Lower leg skin (tissue), 3 donors: ENCODE measurements at regions not wholly inside any gene's neighbourhood (a gene's known extent, or its start where the extent isn't known, plus 50 kb on each side); places are given as distances from the start of the nearest gene placed in this dataset.

Experiments
- POLR2A ChIP-seq, 2 donors: fragments of 450-650 bp; IDR thresholded peaks; one replicate each; pipeline ENCODE4 v1.6.1; 2016 to 2017; ENCODE audit warnings: antibody characterized with exemption in 2 of 2, mild to moderate bottlenecking in 1 of 2, moderate library complexity in 1 of 2
- TF ChIP-seq, protein P1 (sequence below), 3 donors: fragments of 450-650 bp; IDR thresholded peaks; one replicate each; pipeline ENCODE4 v1.5.1; 2016; ENCODE audit warnings: antibody characterized with exemption in 3 of 3, mild to moderate bottlenecking in 3 of 3, moderate library complexity in 2 of 3

DNA sequence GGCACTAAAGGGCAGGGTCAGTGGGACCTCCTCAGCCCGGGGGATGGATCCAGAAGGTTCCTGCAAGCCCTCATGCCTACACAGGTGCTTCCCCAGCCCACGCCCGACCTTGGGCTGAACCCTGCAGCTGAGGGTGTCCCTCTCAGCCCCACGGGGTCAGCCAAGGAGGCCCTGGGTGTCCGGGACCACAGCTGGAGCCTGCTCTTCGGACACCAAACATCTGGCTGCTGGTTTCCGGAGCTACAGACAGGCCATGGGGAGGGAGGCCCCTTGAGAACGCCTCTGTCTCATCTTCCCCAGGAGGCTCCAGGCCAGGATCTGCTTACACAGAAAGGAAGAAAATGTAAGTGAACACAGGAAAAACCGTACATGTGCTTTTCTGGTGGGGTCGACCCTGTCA lies 355.7 kb downstream of the MN1 start:
- TF ChIP-seq, protein P1, sequence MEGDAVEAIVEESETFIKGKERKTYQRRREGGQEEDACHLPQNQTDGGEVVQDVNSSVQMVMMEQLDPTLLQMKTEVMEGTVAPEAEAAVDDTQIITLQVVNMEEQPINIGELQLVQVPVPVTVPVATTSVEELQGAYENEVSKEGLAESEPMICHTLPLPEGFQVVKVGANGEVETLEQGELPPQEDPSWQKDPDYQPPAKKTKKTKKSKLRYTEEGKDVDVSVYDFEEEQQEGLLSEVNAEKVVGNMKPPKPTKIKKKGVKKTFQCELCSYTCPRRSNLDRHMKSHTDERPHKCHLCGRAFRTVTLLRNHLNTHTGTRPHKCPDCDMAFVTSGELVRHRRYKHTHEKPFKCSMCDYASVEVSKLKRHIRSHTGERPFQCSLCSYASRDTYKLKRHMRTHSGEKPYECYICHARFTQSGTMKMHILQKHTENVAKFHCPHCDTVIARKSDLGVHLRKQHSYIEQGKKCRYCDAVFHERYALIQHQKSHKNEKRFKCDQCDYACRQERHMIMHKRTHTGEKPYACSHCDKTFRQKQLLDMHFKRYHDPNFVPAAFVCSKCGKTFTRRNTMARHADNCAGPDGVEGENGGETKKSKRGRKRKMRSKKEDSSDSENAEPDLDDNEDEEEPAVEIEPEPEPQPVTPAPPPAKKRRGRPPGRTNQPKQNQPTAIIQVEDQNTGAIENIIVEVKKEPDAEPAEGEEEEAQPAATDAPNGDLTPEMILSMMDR (IDR thresholded peaks at IDR 0.05): no peak
- TF ChIP-seq POLR2A (IDR thresholded peaks at IDR 0.05): no peak
